H9 (cell line): ENCODE measurements at regions not wholly inside any gene's neighbourhood (a gene's known extent, or its start where the extent isn't known, plus 50 kb on each side); places are given as distances from the start of the nearest gene placed in this dataset.

Source experiments
- DNase-seq: peaks from one replicate; pipeline ENCODE4 v3.0.0-alpha.2; 2017
- H2AFZ ChIP-seq: one replicate; pipeline ENCODE4 v1.6.1; 2013; ENCODE audit warnings: mild to moderate bottlenecking, low read length, control low read depth, moderate library complexity
- H2AK5ac ChIP-seq: 2 replicates; pipeline ENCODE4 v1.6.1; 2013; ENCODE audit warnings: low read length, control low read depth, mixed read lengths; ENCODE audit not compliant: insufficient read length
- H2BK120ac ChIP-seq: one replicate; pipeline ENCODE4 v1.6.1; 2013; ENCODE audit warnings: low read depth, mild to moderate bottlenecking, low read length, control low read depth, inconsistent platforms; ENCODE audit not compliant: poor library complexity, severe bottlenecking
- H2BK12ac ChIP-seq: 2 replicates; pipeline ENCODE4 v1.6.1; 2013; ENCODE audit warnings: low read length, control low read depth, mixed read lengths, low read depth; ENCODE audit not compliant: insufficient read length
- H2BK15ac ChIP-seq: 2 replicates; pipeline ENCODE4 v1.6.1; 2013; ENCODE audit warnings: low read depth, low read length, control low read depth
- H2BK20ac ChIP-seq: one replicate; pipeline ENCODE4 v1.6.1; 2013; ENCODE audit warnings: low read depth, mild to moderate bottlenecking, low read length, control low read depth, inconsistent platforms; ENCODE audit not compliant: poor library complexity, severe bottlenecking
- H2BK5ac ChIP-seq: 2 replicates; pipeline ENCODE4 v1.6.1; 2013; ENCODE audit warnings: low read length, control low read depth, mixed read lengths; ENCODE audit not compliant: insufficient read length
- H3K14ac ChIP-seq: 2 replicates; pipeline ENCODE4 v1.6.1; 2013; ENCODE audit warnings: low read length, control low read depth; ENCODE audit not compliant: insufficient read depth
- H3K18ac ChIP-seq: 2 replicates; pipeline ENCODE4 v1.6.1; 2013; ENCODE audit warnings: low read depth, mild to moderate bottlenecking, mixed read lengths, low read length, control low read depth; ENCODE audit not compliant: insufficient read length
- H3K23ac ChIP-seq: 2 replicates; pipeline ENCODE4 v1.6.1; 2013; ENCODE audit warnings: low read length, control low read depth, mixed read lengths, low read depth; ENCODE audit not compliant: insufficient read length
- H3K23me2 ChIP-seq: 2 replicates; pipeline ENCODE4 v1.6.1; 2013; ENCODE audit warnings: low read depth, mild to moderate bottlenecking, mixed read lengths, low read length, control low read depth; ENCODE audit not compliant: insufficient read length, poor library complexity, severe bottlenecking
- H3K27ac ChIP-seq: 2 replicates; pipeline ENCODE4 v1.5.1; 2013; ENCODE audit warnings: low read length, control low read depth, mixed read lengths, low read depth; ENCODE audit not compliant: insufficient read length
- H3K27me3 ChIP-seq: 2 replicates; pipeline ENCODE4 v1.6.1; 2013; ENCODE audit warnings: low read length, control low read depth, inconsistent platforms; ENCODE audit not compliant: insufficient read depth
- H3K4ac ChIP-seq: 2 replicates; pipeline ENCODE4 v1.6.1; 2013; ENCODE audit warnings: low read depth, mild to moderate bottlenecking, control low read depth, inconsistent platforms, low read length, moderate library complexity
- H3K4me1 ChIP-seq: 2 replicates; pipeline ENCODE4 v1.6.1; 2013; ENCODE audit warnings: low read length, control low read depth, inconsistent platforms; ENCODE audit not compliant: insufficient read depth
- H3K4me2 ChIP-seq: 2 replicates; pipeline ENCODE4 v1.6.1; 2013; ENCODE audit warnings: low read length, control low read depth, mixed read lengths; ENCODE audit not compliant: insufficient read length, insufficient read depth
- H3K56ac ChIP-seq: 2 replicates; pipeline ENCODE4 v1.6.1; 2013; ENCODE audit warnings: low read depth, mild to moderate bottlenecking, mixed read lengths, low read length, control low read depth; ENCODE audit not compliant: insufficient read length
- H3K79me1 ChIP-seq: 2 replicates; pipeline ENCODE4 v1.6.1; 2013; ENCODE audit warnings: low read depth, mild to moderate bottlenecking, moderate library complexity, low read length, control low read depth, inconsistent platforms; ENCODE audit not compliant: insufficient read depth, poor library complexity, severe bottlenecking
- H3K79me2 ChIP-seq: 2 replicates; pipeline ENCODE4 v1.6.1; 2013; ENCODE audit warnings: low read length, control low read depth, inconsistent platforms; ENCODE audit not compliant: insufficient read depth
- H3K9ac ChIP-seq: 2 replicates; pipeline ENCODE4 v1.6.1; 2013; ENCODE audit warnings: low read length, control low read depth, mixed read lengths; ENCODE audit not compliant: insufficient read length; ENCODE audit errors: extremely low read depth
- H3K9me3 ChIP-seq: one replicate; pipeline ENCODE4 v1.6.1; 2013; ENCODE audit warnings: low read depth, low read length, inconsistent platforms; ENCODE audit not compliant: control insufficient read depth
- H3T11ph ChIP-seq: one replicate; pipeline ENCODE4 v1.6.1; 2013; ENCODE audit warnings: mild to moderate bottlenecking, low read length, control low read depth, inconsistent platforms
- H4K20me1 ChIP-seq: one replicate; pipeline ENCODE4 v1.6.1; 2013; ENCODE audit not compliant: control insufficient read depth, insufficient read length, insufficient read depth
- H4K5ac ChIP-seq: 2 replicates; pipeline ENCODE4 v1.6.1; 2013; ENCODE audit warnings: low read depth, mild to moderate bottlenecking, mixed read lengths, low read length, control low read depth; ENCODE audit not compliant: insufficient read length
- H4K8ac ChIP-seq: replicated peaks from 2 replicates; pipeline ENCODE4 v1.6.1; 2013; ENCODE audit warnings: low read length, control low read depth, mixed read lengths, low read depth; ENCODE audit not compliant: insufficient read length
- H4K91ac ChIP-seq: 2 replicates; pipeline ENCODE4 v1.6.1; 2013; ENCODE audit warnings: low read depth, mild to moderate bottlenecking, moderate library complexity, mixed read lengths, low read length, control low read depth; ENCODE audit not compliant: insufficient read length
- H3K27ac Mint-ChIP-seq, 3 experiments: 2 replicates in 2 of 3; 3 replicates in 1 of 3; pipeline ENCODE4 v1.8.0; 2020 to 2021; ENCODE audit warnings: mixed read lengths in 3 of 3, mild to moderate bottlenecking in 1 of 3, moderate library complexity in 1 of 3
- H3K27me3 Mint-ChIP-seq: 2 replicates; pipeline ENCODE4 v1.8.0; 2021; ENCODE audit warnings: low read depth, mild to moderate bottlenecking, moderate library complexity, mixed read lengths
- H3K36me3 Mint-ChIP-seq, 3 experiments: 2 replicates in 2 of 3; 3 replicates in 1 of 3; pipeline ENCODE4 v1.8.0; 2020 to 2021; ENCODE audit warnings: low read depth in 3 of 3, mixed read lengths in 3 of 3; ENCODE audit not compliant: insufficient read depth in 1 of 3
- H3K4me1 Mint-ChIP-seq, 2 experiments: 2 replicates each; pipeline ENCODE4 v1.8.0; 2020; ENCODE audit warnings: mixed read lengths in 2 of 2
- H3K4me3 Mint-ChIP-seq, 2 experiments: 2 replicates in 1 of 2; 3 replicates in 1 of 2; pipeline ENCODE4 v1.8.0; 2020 to 2021; ENCODE audit warnings: mild to moderate bottlenecking in 2 of 2, mixed read lengths in 2 of 2, moderate library complexity in 1 of 2
- H3K9me3 Mint-ChIP-seq, 2 experiments: 2 replicates in 1 of 2; 3 replicates in 1 of 2; pipeline ENCODE4 v1.8.0; 2020; ENCODE audit warnings: mild to moderate bottlenecking in 2 of 2, mixed read lengths in 2 of 2, moderate library complexity in 1 of 2
- WGBS: extraction: QIAGEN DNeasy Blood & Tissue Kit; methylation state at CpG from one replicate; pipeline ENCODE4 v1.1.7; 2013; ENCODE audit warnings: missing lambda C conversion rate, low lambda C conversion rate, mixed read lengths; ENCODE audit not compliant: insufficient read length; ENCODE audit errors: extremely low coverage; 5-methylcytosine and 5-hydroxymethylcytosine counted together
- TF ChIP-seq, protein P1 (sequence below): fragments of 200-600 bp; sonication (generic); conservative IDR thresholded peaks from 3 replicates; pipeline ENCODE4 v1.8.0; 2021; ENCODE audit warnings: antibody characterized with exemption, mild to moderate bottlenecking

DNA sequence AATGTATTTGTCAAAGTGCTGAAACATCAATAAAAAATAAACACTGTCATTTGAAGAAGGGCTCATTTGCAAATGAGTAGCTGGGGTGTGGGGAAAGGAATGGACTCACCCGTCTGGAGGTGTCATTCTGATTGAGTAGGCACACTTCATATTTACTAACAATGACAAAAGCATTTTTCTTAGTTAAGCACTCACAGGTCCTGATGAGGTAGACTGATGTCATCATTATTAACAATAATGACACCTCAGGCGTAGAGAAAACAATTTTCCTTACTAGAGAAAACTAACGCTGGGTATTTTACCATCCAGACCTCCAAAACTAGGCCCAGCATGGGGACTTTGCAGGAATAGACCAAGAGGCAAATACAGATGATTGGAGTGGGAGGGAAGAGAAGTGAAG lies 76.0 kb downstream of the UNC5CL start:
- Histone ChIP-seq H3T11ph (no peak overlapping the region), H3K4ac (no peak overlapping the region), H3K4me1 (no peaks in the 10 kb centered on the region), H3K18ac (no peak overlapping the region), H3K56ac (no peak overlapping the region), H3K27ac (no peak overlapping the region), H3K23me2 (no peaks in the 10 kb centered on the region), H3K4me2 (no peak overlapping the region), H3K14ac (no peak overlapping the region), H2BK5ac (no peak overlapping the region), H3K23ac (no peak overlapping the region), H3K9ac (no peak overlapping the region), H4K5ac (no peak overlapping the region), H3K9me3 (no peaks in the 10 kb centered on the region), H2BK20ac (no peak overlapping the region), H3K79me1 (no peaks in the 10 kb centered on the region), H2BK120ac (no peak overlapping the region), H2AK5ac (no peak overlapping the region), H2BK12ac (no peak overlapping the region), H2AFZ (no peak overlapping the region), H4K91ac (no peak overlapping the region), H2BK15ac (no peak overlapping the region), H3K27me3 (no peaks in the 10 kb centered on the region), H3K79me2 (no peaks in the 10 kb centered on the region), H4K20me1 (no peaks in the 10 kb centered on the region), H4K8ac (no peak overlapping the region)
- H3K27ac Mint-ChIP-seq: no peak overlapping the region
- H3K4me1 Mint-ChIP-seq: peaks cover 17 to 19% of the 10 kb centered on the region in 2 experiments
- no peaks in the 10 kb centered on the region; a peak in 1 of 7 replicates for H3K36me3 Mint-ChIP-seq
- TF ChIP-seq, protein P1, sequence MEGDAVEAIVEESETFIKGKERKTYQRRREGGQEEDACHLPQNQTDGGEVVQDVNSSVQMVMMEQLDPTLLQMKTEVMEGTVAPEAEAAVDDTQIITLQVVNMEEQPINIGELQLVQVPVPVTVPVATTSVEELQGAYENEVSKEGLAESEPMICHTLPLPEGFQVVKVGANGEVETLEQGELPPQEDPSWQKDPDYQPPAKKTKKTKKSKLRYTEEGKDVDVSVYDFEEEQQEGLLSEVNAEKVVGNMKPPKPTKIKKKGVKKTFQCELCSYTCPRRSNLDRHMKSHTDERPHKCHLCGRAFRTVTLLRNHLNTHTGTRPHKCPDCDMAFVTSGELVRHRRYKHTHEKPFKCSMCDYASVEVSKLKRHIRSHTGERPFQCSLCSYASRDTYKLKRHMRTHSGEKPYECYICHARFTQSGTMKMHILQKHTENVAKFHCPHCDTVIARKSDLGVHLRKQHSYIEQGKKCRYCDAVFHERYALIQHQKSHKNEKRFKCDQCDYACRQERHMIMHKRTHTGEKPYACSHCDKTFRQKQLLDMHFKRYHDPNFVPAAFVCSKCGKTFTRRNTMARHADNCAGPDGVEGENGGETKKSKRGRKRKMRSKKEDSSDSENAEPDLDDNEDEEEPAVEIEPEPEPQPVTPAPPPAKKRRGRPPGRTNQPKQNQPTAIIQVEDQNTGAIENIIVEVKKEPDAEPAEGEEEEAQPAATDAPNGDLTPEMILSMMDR: no peak
- WGBS: no CpG with 5 or more reads among the region's 3 CpGs
- H3K9me3 Mint-ChIP-seq: no peaks in the 10 kb centered on the region
- H3K27me3 Mint-ChIP-seq: peaks cover 4% of the 10 kb centered on the region; the same call in 1 of the 2 replicates
- no peak overlapping the region for H3K4me3 Mint-ChIP-seq
- no peak for DNase-seq
